PC-9 (cell line): ENCODE measurements at regions not wholly inside any gene's neighbourhood (a gene's known extent, or its start where the extent isn't known, plus 50 kb on each side); places are given as distances from the start of the nearest gene placed in this dataset.

Experiments
- CTCF ChIP-seq: fragments of 200-600 bp; sonication (generic); conservative IDR thresholded peaks from 2 replicates; pipeline ENCODE4 v1.6.1; 2017; ENCODE audit warnings: mixed run types, antibody characterized with exemption, mild to moderate bottlenecking, moderate library complexity
- EZH2 ChIP-seq: fragments of 200-600 bp; sonication (generic); IDR thresholded peaks from 2 replicates; pipeline ENCODE4 v1.8.0; 2017; ENCODE audit warnings: antibody characterized with exemption, low read depth

DNA sequence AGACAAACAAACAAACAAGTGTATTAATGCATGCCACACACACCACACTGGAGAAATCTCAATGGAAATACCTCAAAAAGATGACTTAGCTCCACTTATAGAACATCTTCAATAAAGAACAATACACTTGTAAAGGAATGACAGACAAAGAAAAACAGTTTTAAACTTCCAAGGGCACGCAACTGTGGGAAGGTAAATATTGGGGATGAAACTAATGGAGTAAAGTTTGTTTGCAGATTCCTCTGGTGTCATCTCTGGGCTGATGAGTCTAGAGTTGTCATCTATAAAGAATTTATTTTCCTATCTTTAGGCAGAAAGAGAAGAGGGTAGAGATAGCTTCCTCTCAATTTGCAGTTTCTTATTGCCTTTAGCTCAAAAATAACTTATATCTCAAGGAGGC is 144.0 kb upstream of the ZC3H15 start:
- TF ChIP-seq CTCF, result no peak
- no peak for TF ChIP-seq EZH2
